ENCODE measurements at regions not wholly inside any gene's neighbourhood (a gene's known extent, or its start where the extent isn't known, plus 50 kb on each side); places are given as distances from the start of the nearest gene placed in this dataset.

DNA sequence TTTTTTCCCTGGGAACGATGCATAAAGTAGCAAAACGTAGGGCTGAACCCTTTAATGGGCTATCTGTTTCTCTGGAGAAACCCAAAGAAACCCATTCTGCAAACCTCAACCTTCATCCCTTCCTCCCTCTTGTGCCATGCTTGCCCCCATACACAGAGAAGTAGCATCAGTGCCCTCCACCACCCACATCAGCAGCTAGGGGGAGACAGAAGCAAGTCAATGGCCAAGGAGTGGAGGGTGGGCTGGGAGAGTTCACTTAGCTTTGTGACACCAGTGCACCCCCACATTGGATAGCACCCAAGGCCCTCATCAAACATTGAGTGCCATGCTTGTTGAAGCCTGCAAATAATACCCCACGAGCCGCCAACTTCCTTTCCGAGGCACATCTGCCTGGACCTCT is 282.4 kb downstream of the ABCC12 start (continued):
- TF ChIP-seq, protein P1, sequence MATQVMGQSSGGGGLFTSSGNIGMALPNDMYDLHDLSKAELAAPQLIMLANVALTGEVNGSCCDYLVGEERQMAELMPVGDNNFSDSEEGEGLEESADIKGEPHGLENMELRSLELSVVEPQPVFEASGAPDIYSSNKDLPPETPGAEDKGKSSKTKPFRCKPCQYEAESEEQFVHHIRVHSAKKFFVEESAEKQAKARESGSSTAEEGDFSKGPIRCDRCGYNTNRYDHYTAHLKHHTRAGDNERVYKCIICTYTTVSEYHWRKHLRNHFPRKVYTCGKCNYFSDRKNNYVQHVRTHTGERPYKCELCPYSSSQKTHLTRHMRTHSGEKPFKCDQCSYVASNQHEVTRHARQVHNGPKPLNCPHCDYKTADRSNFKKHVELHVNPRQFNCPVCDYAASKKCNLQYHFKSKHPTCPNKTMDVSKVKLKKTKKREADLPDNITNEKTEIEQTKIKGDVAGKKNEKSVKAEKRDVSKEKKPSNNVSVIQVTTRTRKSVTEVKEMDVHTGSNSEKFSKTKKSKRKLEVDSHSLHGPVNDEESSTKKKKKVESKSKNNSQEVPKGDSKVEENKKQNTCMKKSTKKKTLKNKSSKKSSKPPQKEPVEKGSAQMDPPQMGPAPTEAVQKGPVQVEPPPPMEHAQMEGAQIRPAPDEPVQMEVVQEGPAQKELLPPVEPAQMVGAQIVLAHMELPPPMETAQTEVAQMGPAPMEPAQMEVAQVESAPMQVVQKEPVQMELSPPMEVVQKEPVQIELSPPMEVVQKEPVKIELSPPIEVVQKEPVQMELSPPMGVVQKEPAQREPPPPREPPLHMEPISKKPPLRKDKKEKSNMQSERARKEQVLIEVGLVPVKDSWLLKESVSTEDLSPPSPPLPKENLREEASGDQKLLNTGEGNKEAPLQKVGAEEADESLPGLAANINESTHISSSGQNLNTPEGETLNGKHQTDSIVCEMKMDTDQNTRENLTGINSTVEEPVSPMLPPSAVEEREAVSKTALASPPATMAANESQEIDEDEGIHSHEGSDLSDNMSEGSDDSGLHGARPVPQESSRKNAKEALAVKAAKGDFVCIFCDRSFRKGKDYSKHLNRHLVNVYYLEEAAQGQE (IDR thresholded peaks at IDR 0.05; ENCODE audit: borderline replicate concordance) = peak; percentile 14; the same call in 1 of the 2 replicates
- TF ChIP-seq, protein P1 (CRISPR knock-in tag; IDR thresholded peaks at IDR 0.05; ENCODE audit: low read depth) = no peak
- no peak for TF ChIP-seq ZKSCAN8 (CRISPR knock-in tag; IDR thresholded peaks at IDR 0.05)
- TF ChIP-seq CHD1 (IDR thresholded peaks at IDR 0.05; ENCODE audit: low read length) = no peak
- no peak for TF ChIP-seq KLF6 (CRISPR knock-in tag; IDR thresholded peaks at IDR 0.05; ENCODE audit: borderline replicate concordance)
- peak in 1 of 2 experiments; percentile 54; a peak in 2 of 4 replicates for TF ChIP-seq RAD21 (CRISPR knock-in tag; conservative IDR thresholded peaks at IDR 0.05 in 1 of 2, IDR thresholded peaks at IDR 0.05 in 1 of 2)
- TF ChIP-seq TOE1 (IDR thresholded peaks at IDR 0.05; ENCODE audit: borderline replicate concordance) = no peak
- no peak for TF ChIP-seq TOE1 (CRISPR knock-in tag; IDR thresholded peaks at IDR 0.05; ENCODE audit: borderline replicate concordance, low read depth)
- TF ChIP-seq TAF15 (IDR thresholded peaks at IDR 0.05; ENCODE audit: low read depth, low read length) = no peak
- TF ChIP-seq PHB (CRISPR knock-in tag; IDR thresholded peaks at IDR 0.05) = no peak
- no peak for TF ChIP-seq FOXA3 (CRISPR knock-in tag; conservative IDR thresholded peaks at IDR 0.05 in 1 of 2, IDR thresholded peaks at IDR 0.05 in 1 of 2)
- no peak for TF ChIP-seq ATF2 (CRISPR knock-in tag; IDR thresholded peaks at IDR 0.05)
- TF ChIP-seq, protein P2, sequence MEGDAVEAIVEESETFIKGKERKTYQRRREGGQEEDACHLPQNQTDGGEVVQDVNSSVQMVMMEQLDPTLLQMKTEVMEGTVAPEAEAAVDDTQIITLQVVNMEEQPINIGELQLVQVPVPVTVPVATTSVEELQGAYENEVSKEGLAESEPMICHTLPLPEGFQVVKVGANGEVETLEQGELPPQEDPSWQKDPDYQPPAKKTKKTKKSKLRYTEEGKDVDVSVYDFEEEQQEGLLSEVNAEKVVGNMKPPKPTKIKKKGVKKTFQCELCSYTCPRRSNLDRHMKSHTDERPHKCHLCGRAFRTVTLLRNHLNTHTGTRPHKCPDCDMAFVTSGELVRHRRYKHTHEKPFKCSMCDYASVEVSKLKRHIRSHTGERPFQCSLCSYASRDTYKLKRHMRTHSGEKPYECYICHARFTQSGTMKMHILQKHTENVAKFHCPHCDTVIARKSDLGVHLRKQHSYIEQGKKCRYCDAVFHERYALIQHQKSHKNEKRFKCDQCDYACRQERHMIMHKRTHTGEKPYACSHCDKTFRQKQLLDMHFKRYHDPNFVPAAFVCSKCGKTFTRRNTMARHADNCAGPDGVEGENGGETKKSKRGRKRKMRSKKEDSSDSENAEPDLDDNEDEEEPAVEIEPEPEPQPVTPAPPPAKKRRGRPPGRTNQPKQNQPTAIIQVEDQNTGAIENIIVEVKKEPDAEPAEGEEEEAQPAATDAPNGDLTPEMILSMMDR (IDR thresholded peaks at IDR 0.05 in 2 of 3, conservative IDR thresholded peaks at IDR 0.05 in 1 of 3; ENCODE audit: insufficient read depth in 2 of 3, low read depth in 1 of 3, low read length in 3 of 3) = peak; percentile 58 to 62 (median 62)
- TF ChIP-seq SMC3 (conservative IDR thresholded peaks at IDR 0.05; ENCODE audit: insufficient read depth, low read depth, low read length) = 0 out of 2 replicates have a peak, but pooled peaks have one; percentile 18
- no peak for TF ChIP-seq SREBF1 (IDR thresholded peaks at IDR 0.05; ENCODE audit: borderline replicate concordance, low read depth, low read length)
